HG02623 (cell line): ENCODE measurements at regions not wholly inside any gene's neighbourhood (a gene's known extent, or its start where the extent isn't known, plus 50 kb on each side); places are given as distances from the start of the nearest gene placed in this dataset.
"Not testable (repeated sequence)": the region's sequence is repeated elsewhere in the genome, so short reads cannot be mapped to it uniquely, and the experiment has no call there.

ENCODE experiments used
- ATAC-seq: cut with Tn5 transposase; IDR thresholded peaks from one replicate; pipeline ENCODE4 v1.9.1; 2021; ENCODE audit warnings: moderate library complexity; ENCODE audit not compliant: unreplicated experiment

DNA sequence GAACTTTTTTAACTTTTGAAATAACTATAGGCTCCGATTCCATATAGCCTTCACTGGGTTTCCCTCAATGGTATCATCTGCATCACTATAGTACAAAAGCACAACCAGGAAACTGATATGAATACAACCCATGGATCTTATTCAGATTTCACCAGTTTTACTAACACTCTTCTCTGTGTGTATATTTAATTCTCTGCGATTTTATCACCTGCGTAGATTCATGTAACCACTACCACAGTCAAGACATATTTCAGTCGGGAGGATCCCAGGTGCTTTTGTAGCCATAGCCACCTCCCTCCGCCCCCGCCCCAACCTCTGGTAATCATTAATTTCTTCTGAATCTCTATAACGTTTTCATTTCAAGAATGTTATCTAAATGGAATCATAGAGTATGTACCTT is 82.8 kb upstream of the C7orf33 start:
- ATAC-seq: no peak

DNA sequence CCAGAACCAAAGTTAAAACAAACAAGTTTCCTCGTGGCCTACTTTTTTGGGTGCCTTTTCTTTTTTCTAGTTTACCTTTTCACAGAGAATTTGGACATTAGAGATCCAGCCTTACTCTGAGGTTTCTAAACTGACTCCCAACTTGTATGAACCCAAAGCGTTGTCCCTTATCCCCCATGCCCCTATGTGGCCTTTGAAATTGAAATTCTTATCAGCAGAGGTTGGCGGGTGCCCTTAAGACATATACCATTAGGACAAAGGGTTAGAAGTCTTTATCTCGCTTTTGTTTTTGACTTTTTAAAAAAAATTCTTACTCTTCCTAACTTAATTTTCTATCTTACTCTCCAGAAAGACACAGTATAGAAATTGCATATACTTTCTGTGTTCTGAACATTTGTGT is 76.3 kb upstream of the C7orf33 start:
- no peak for ATAC-seq

- ATAC-seq: no peak
These were observed 75.3 kb upstream of the C7orf33 start for GRCh38 chr7:148515237-148515636.

GRCh38 chr7:148515728-148516695 is 74.6 kb upstream of the C7orf33 start:
- no peak for ATAC-seq

DNA sequence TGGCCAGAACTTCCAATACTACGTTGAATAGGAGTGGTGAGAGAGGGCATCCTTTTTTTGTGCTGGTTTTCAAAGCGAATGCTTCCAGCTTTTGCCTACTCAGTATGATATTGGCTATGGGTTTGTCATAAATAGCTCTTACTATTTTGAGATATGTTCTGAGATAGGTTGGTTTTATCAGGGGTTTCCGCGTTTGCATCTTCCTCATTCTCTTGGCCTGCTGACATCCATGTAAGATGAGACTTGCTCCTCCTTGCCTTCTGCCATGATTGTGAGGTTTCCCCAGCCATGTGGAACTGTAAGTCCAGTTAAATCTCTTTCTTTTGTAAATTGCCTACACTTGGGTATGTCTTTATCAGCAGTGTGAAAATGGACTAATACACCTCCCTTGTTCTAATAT is 71.2 kb upstream of the C7orf33 start:
- ATAC-seq: not testable (repeated sequence)

- ATAC-seq: no peak
These were observed 69.3 kb upstream of the C7orf33 start for GRCh38 chr7:148521271-148521670.

DNA sequence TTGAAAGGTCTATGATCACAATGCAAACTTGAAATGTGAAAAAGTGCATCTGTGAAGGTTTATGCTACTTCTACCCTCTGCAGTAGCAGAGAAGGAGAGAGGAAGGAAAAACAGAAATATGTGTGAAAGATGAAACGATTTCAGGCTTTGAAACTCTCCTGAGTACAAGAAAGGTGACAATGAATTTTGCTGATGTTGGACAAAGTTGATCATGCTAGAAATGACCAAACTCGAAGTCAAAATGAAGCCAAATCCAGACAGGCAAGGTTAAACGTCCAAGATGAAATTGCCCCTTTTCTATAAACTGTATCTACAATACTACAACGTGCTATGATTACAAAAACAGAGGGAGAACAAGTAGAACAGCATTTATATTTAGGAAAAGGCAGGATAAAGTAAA is 67.0 kb upstream of the C7orf33 start:
- ATAC-seq: no peak

DNA sequence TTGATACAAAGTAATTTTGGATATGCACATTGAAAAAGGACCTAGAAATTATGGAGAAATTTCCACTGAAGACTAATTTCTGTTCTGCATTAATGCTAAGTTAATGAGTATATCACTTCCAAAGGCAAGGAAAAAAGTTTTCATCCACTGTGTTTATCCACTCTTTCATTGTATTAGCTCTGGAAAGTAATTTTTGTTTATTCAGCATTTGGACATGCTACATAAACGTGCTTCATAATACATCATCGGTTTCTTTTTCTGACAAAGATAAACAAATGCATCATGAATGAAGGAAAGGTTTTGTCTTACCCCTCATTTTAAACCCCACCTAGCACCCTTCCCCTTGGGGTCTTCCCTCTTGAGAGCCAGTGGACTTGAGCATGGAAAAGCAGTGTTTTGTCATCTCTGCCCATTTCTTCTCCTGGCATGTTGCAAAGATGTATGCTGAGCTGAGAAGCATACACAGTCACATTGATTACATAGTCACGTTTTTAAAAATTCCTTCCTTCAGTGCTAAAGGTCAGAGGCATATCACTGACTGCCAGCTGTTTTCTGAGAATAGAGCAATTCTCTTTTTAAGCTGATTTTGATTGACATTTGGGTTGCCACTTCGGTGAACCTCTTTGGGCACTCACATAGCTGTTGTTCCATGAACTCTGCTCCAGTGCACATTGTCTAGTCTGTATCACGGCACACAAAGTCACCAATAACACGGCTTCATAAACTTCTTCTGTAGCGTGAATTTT is 65.9 kb upstream of the C7orf33 start:
- no peak for ATAC-seq

- ATAC-seq: peak; percentile 97
These were observed 62.8 kb upstream of the C7orf33 start for GRCh38 chr7:148527717-148528168.

DNA sequence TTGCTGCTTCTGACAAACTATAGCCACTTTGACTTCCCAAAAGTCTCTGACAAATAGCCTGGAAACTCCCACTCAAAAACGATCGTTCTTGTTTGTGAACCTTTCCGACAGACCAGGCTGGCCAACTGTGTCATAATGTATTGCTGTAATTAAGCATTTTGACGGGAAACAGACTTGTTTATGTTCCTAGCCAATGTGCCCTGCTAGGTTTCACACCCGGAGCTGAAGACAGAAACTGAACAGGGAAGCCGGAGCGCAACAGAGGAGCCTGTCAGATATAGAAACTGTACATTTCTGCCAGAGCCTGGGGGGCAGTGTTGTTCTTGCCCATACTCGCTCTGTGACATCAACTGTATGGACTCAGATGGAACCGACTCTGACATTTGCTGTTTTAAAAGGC is 55.3 kb upstream of the C7orf33 start:
- peak; percentile 50 for ATAC-seq

GRCh38 chr7:148537435-148537834 is 53.1 kb upstream of the C7orf33 start:
- no peak for ATAC-seq

DNA sequence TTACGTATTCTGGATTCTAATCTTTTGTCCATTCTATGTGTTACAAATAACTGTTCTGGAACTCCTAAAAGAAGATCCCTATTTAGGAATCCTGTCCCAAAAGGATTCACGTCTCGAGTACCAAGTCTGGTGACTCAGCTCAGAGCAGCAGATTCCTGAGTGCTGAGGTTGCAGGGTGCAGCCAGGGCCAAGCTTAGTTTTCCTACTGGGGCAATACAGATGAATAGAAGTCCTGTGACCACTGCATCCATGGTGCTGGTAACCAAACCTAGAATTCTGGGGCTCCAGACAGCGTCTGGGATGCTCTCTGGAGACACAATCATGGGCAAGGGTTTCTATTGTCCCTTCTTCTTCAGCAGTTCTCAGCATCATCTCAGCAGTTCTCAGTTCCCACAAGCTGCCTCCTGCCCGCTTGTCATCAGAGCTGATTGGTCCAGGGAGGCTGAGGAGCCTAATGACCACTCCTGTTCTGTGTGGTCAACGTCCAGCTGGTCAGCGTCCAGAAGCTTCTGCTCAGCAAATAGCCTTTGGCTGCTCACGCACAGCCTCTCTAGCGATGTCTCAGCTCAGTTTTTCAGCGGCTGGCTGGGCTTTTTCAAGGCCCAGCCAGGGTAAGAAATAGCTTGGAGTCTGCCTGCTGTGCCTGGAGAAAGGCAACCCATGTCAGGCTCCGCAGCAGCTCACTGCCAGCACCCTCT is 50.4 kb upstream of the C7orf33 start:
- ATAC-seq: no peak
